Pancreas (tissue), 10 donors: ENCODE measurements at regions not wholly inside any gene's neighbourhood (a gene's known extent, or its start where the extent isn't known, plus 50 kb on each side); places are given as distances from the start of the nearest gene placed in this dataset.

Source experiments
- ATAC-seq, 4 donors: fragments of 200-7000 bp; cut with Tn5 transposase; one replicate each; pipeline versions ENCODE4 v1.8.0 to v1.9.1; 2020; ENCODE audit warnings: mild to moderate bottlenecking in 4 of 4, moderate library complexity in 4 of 4
- DNase-seq, 6 donors: peaks; one replicate each; pipeline ENCODE4 v3.0.0-alpha.2; 2020
- FAIRE-seq: peaks from 2 replicates; lab custom pipeline; 2012; peaks lifted over from hg19 to GRCh38; lab: Jason Lieb, UNC
- H3K27ac ChIP-seq, 4 donors: fragments of 200-600 bp; sonication (generic); 1 replicate in 3 of 4; 2 replicates in 1 of 4; pipeline versions ENCODE4 v1.5.0 to v1.8.0; 2020
- H3K27me3 ChIP-seq, 4 donors: fragments of 200-600 bp; one replicate each; pipeline ENCODE4 v1.8.0; 2021
- H3K36me3 ChIP-seq, 3 donors: fragments of 200-600 bp; sonication (generic) in 1 of 3; one replicate each; pipeline versions ENCODE4 v1.5.0 to v1.8.0; 2020 to 2021
- H3K4me1 ChIP-seq, 3 donors: fragments of 200-600 bp; one replicate each; pipeline ENCODE4 v1.8.0; 2021
- H3K4me3 ChIP-seq, 4 donors: fragments of 200-600 bp; sonication (generic) in 2 of 4; one replicate each; pipeline versions ENCODE4 v1.5.0 to v1.8.0; 2020 to 2021
- H3K9me3 ChIP-seq, 4 donors: fragments of 200-600 bp; one replicate each; pipeline ENCODE4 v1.8.0; 2021
- CTCF ChIP-seq, 4 donors: fragments of 200-600 bp; sonication (generic) in 3 of 4; IDR thresholded peaks; one replicate each; pipeline versions ENCODE4 v1.5.0 to v1.8.0; 2021; ENCODE audit warnings: antibody characterized with exemption in 4 of 4
- WGBS, 2 donors: extraction: QIAGEN DNeasy Blood & Tissue Kit; methylation state at CpG; one replicate each; pipeline ENCODE4 v1.1.7; 2013; 5-methylcytosine and 5-hydroxymethylcytosine counted together
- intact Hi-C, 3 donors: fragments of 100-400 bp; cut with DNase I; formaldehyde crosslinking; loops; one replicate each; pipeline versions ENCODE4 v1.11.1 to v1.14.2; 2022
- donor health status: healthy with polysubstance abuse.
- donor health status: DM: no; HTN: no; CAD: no; lungs with moderate emphysema.
- donor health status: DM: no; HTN: no; CAD: no.
- donor health status: control.
- donor health status: control.
- donor health status: Bipolar disorder and iron deficiency.
- donor health status: DM: yes; HTN: yes; CAD: no.
- donor health status: DM: no; HTN: no; CAD: no.
- donor health status: DM: no; HTN: no; CAD: no.
- donor health status: DM: yes; HTN: yes; CAD: no.

GRCh38 chr1:228837817-228838716, 102.8 kb downstream of the RHOU start:
- Histone ChIP-seq H3K9me3 (no peaks in the 10 kb centered on the region), H3K27ac (peak overlapping the region; percentile 89 to 98 (median 91)), H3K4me1 (peaks cover 31 to 34% (median 34%) of the 10 kb centered on the region in 3 donors), H3K4me3 (no peak overlapping the region), H3K36me3 (no peaks in the 10 kb centered on the region), H3K27me3 (no peaks in the 10 kb centered on the region)
- intact Hi-C loops = no loop called here
- peak; percentile 84 to 88 (median 88) for ATAC-seq
- no peak for TF ChIP-seq CTCF (IDR thresholded peaks at IDR 0.05)
- no peak for FAIRE-seq
- WGBS, 2 donors = 10 to 12% methylated on average over 11 of the region's 11 CpGs
- peak in 5 of 6 donors; percentile 71 to 80 (median 78) for DNase-seq

- DNase-seq (no peak), FAIRE-seq (no peak), ATAC-seq (no peak)
- WGBS, 2 donors = 75 to 76% methylated on average over 8 of the region's 8 CpGs
- intact Hi-C loops = no loop called here
- no peaks in the 10 kb centered on the region for H3K36me3 ChIP-seq
- peaks cover 31 to 34% (median 34%) of the 10 kb centered on the region in 3 donors for H3K4me1 ChIP-seq
- no peaks in the 10 kb centered on the region for H3K9me3 ChIP-seq
- H3K27ac ChIP-seq = peak overlapping the region; percentile 89 to 98 (median 91)
- TF ChIP-seq CTCF (IDR thresholded peaks at IDR 0.05) = no peak
- no peaks in the 10 kb centered on the region for H3K27me3 ChIP-seq
- H3K4me3 ChIP-seq = no peak overlapping the region
These were observed 103.6 kb downstream of the RHOU start for GRCh38 chr1:228838717-228839500.

- intact Hi-C loops = no loop called here
- DNase-seq = no peak
- no peak for ATAC-seq
- H3K27me3 ChIP-seq = no peaks in the 10 kb centered on the region
- no peak for TF ChIP-seq CTCF (IDR thresholded peaks at IDR 0.05)
- 92 to 93% methylated on average over 6 of the region's 6 CpGs for WGBS, 2 donors
- no peaks in the 10 kb centered on the region for H3K36me3 ChIP-seq
- H3K27ac ChIP-seq = peak overlapping the region in 1 of 4 donors; percentile 91
- no peak for FAIRE-seq
- H3K9me3 ChIP-seq = no peaks in the 10 kb centered on the region
- H3K4me3 ChIP-seq = no peak overlapping the region
- H3K4me1 ChIP-seq = peaks cover 31 to 34% (median 34%) of the 10 kb centered on the region in 3 donors
These were observed 104.4 kb downstream of the RHOU start for GRCh38 chr1:228839656-228840055.

GRCh38 chr1:228841632-228842031, 106.4 kb downstream of the RHOU start:
- intact Hi-C loops = no loop called here
- Histone ChIP-seq H3K4me1 (peaks cover 24 to 29% (median 26%) of the 10 kb centered on the region in 3 donors), H3K27me3 (no peaks in the 10 kb centered on the region), H3K36me3 (no peaks in the 10 kb centered on the region), H3K9me3 (no peaks in the 10 kb centered on the region), H3K27ac (peak overlapping the region in 1 of 4 donors; percentile 21), H3K4me3 (no peak overlapping the region)
- no peak for ATAC-seq
- TF ChIP-seq CTCF (IDR thresholded peaks at IDR 0.05) = no peak
- no peak for DNase-seq
- 81 to 89% methylated on average over 4 of the region's 4 CpGs for WGBS, 2 donors
- FAIRE-seq = no peak
